H9 (cell line): ENCODE measurements at regions not wholly inside any gene's neighbourhood (a gene's known extent, or its start where the extent isn't known, plus 50 kb on each side); places are given as distances from the start of the nearest gene placed in this dataset.

Experiments
- DNase-seq: peaks from one replicate; pipeline ENCODE4 v3.0.0-alpha.2; 2017
- H2AFZ ChIP-seq: one replicate; pipeline ENCODE4 v1.6.1; 2013; ENCODE audit warnings: mild to moderate bottlenecking, low read length, control low read depth, moderate library complexity
- H2AK5ac ChIP-seq: 2 replicates; pipeline ENCODE4 v1.6.1; 2013; ENCODE audit warnings: low read length, control low read depth, mixed read lengths; ENCODE audit not compliant: insufficient read length
- H2BK120ac ChIP-seq: one replicate; pipeline ENCODE4 v1.6.1; 2013; ENCODE audit warnings: low read depth, mild to moderate bottlenecking, low read length, control low read depth, inconsistent platforms; ENCODE audit not compliant: poor library complexity, severe bottlenecking
- H2BK12ac ChIP-seq: 2 replicates; pipeline ENCODE4 v1.6.1; 2013; ENCODE audit warnings: low read length, control low read depth, mixed read lengths, low read depth; ENCODE audit not compliant: insufficient read length
- H2BK15ac ChIP-seq: 2 replicates; pipeline ENCODE4 v1.6.1; 2013; ENCODE audit warnings: low read depth, low read length, control low read depth
- H2BK20ac ChIP-seq: one replicate; pipeline ENCODE4 v1.6.1; 2013; ENCODE audit warnings: low read depth, mild to moderate bottlenecking, low read length, control low read depth, inconsistent platforms; ENCODE audit not compliant: poor library complexity, severe bottlenecking
- H2BK5ac ChIP-seq: 2 replicates; pipeline ENCODE4 v1.6.1; 2013; ENCODE audit warnings: low read length, control low read depth, mixed read lengths; ENCODE audit not compliant: insufficient read length
- H3K14ac ChIP-seq: 2 replicates; pipeline ENCODE4 v1.6.1; 2013; ENCODE audit warnings: low read length, control low read depth; ENCODE audit not compliant: insufficient read depth
- H3K18ac ChIP-seq: 2 replicates; pipeline ENCODE4 v1.6.1; 2013; ENCODE audit warnings: low read depth, mild to moderate bottlenecking, mixed read lengths, low read length, control low read depth; ENCODE audit not compliant: insufficient read length
- H3K23ac ChIP-seq: 2 replicates; pipeline ENCODE4 v1.6.1; 2013; ENCODE audit warnings: low read length, control low read depth, mixed read lengths, low read depth; ENCODE audit not compliant: insufficient read length
- H3K23me2 ChIP-seq: 2 replicates; pipeline ENCODE4 v1.6.1; 2013; ENCODE audit warnings: low read depth, mild to moderate bottlenecking, mixed read lengths, low read length, control low read depth; ENCODE audit not compliant: insufficient read length, poor library complexity, severe bottlenecking
- H3K27ac ChIP-seq: 2 replicates; pipeline ENCODE4 v1.5.1; 2013; ENCODE audit warnings: low read length, control low read depth, mixed read lengths, low read depth; ENCODE audit not compliant: insufficient read length
- H3K27me3 ChIP-seq: 2 replicates; pipeline ENCODE4 v1.6.1; 2013; ENCODE audit warnings: low read length, control low read depth, inconsistent platforms; ENCODE audit not compliant: insufficient read depth
- H3K4ac ChIP-seq: 2 replicates; pipeline ENCODE4 v1.6.1; 2013; ENCODE audit warnings: low read depth, mild to moderate bottlenecking, control low read depth, inconsistent platforms, low read length, moderate library complexity
- H3K4me1 ChIP-seq: 2 replicates; pipeline ENCODE4 v1.6.1; 2013; ENCODE audit warnings: low read length, control low read depth, inconsistent platforms; ENCODE audit not compliant: insufficient read depth
- H3K4me2 ChIP-seq: 2 replicates; pipeline ENCODE4 v1.6.1; 2013; ENCODE audit warnings: low read length, control low read depth, mixed read lengths; ENCODE audit not compliant: insufficient read length, insufficient read depth
- H3K56ac ChIP-seq: 2 replicates; pipeline ENCODE4 v1.6.1; 2013; ENCODE audit warnings: low read depth, mild to moderate bottlenecking, mixed read lengths, low read length, control low read depth; ENCODE audit not compliant: insufficient read length
- H3K79me1 ChIP-seq: 2 replicates; pipeline ENCODE4 v1.6.1; 2013; ENCODE audit warnings: low read depth, mild to moderate bottlenecking, moderate library complexity, low read length, control low read depth, inconsistent platforms; ENCODE audit not compliant: insufficient read depth, poor library complexity, severe bottlenecking
- H3K79me2 ChIP-seq: 2 replicates; pipeline ENCODE4 v1.6.1; 2013; ENCODE audit warnings: low read length, control low read depth, inconsistent platforms; ENCODE audit not compliant: insufficient read depth
- H3K9ac ChIP-seq: 2 replicates; pipeline ENCODE4 v1.6.1; 2013; ENCODE audit warnings: low read length, control low read depth, mixed read lengths; ENCODE audit not compliant: insufficient read length; ENCODE audit errors: extremely low read depth
- H3K9me3 ChIP-seq: one replicate; pipeline ENCODE4 v1.6.1; 2013; ENCODE audit warnings: low read depth, low read length, inconsistent platforms; ENCODE audit not compliant: control insufficient read depth
- H3T11ph ChIP-seq: one replicate; pipeline ENCODE4 v1.6.1; 2013; ENCODE audit warnings: mild to moderate bottlenecking, low read length, control low read depth, inconsistent platforms
- H4K20me1 ChIP-seq: one replicate; pipeline ENCODE4 v1.6.1; 2013; ENCODE audit not compliant: control insufficient read depth, insufficient read length, insufficient read depth
- H4K5ac ChIP-seq: 2 replicates; pipeline ENCODE4 v1.6.1; 2013; ENCODE audit warnings: low read depth, mild to moderate bottlenecking, mixed read lengths, low read length, control low read depth; ENCODE audit not compliant: insufficient read length
- H4K8ac ChIP-seq: replicated peaks from 2 replicates; pipeline ENCODE4 v1.6.1; 2013; ENCODE audit warnings: low read length, control low read depth, mixed read lengths, low read depth; ENCODE audit not compliant: insufficient read length
- H4K91ac ChIP-seq: 2 replicates; pipeline ENCODE4 v1.6.1; 2013; ENCODE audit warnings: low read depth, mild to moderate bottlenecking, moderate library complexity, mixed read lengths, low read length, control low read depth; ENCODE audit not compliant: insufficient read length
- H3K27ac Mint-ChIP-seq, 3 experiments: 2 replicates in 2 of 3; 3 replicates in 1 of 3; pipeline ENCODE4 v1.8.0; 2020 to 2021; ENCODE audit warnings: mixed read lengths in 3 of 3, mild to moderate bottlenecking in 1 of 3, moderate library complexity in 1 of 3
- H3K27me3 Mint-ChIP-seq: 2 replicates; pipeline ENCODE4 v1.8.0; 2021; ENCODE audit warnings: low read depth, mild to moderate bottlenecking, moderate library complexity, mixed read lengths
- H3K36me3 Mint-ChIP-seq, 3 experiments: 2 replicates in 2 of 3; 3 replicates in 1 of 3; pipeline ENCODE4 v1.8.0; 2020 to 2021; ENCODE audit warnings: low read depth in 3 of 3, mixed read lengths in 3 of 3; ENCODE audit not compliant: insufficient read depth in 1 of 3
- H3K4me1 Mint-ChIP-seq, 2 experiments: 2 replicates each; pipeline ENCODE4 v1.8.0; 2020; ENCODE audit warnings: mixed read lengths in 2 of 2
- H3K4me3 Mint-ChIP-seq, 2 experiments: 2 replicates in 1 of 2; 3 replicates in 1 of 2; pipeline ENCODE4 v1.8.0; 2020 to 2021; ENCODE audit warnings: mild to moderate bottlenecking in 2 of 2, mixed read lengths in 2 of 2, moderate library complexity in 1 of 2
- H3K9me3 Mint-ChIP-seq, 2 experiments: 2 replicates in 1 of 2; 3 replicates in 1 of 2; pipeline ENCODE4 v1.8.0; 2020; ENCODE audit warnings: mild to moderate bottlenecking in 2 of 2, mixed read lengths in 2 of 2, moderate library complexity in 1 of 2
- WGBS: extraction: QIAGEN DNeasy Blood & Tissue Kit; methylation state at CpG from one replicate; pipeline ENCODE4 v1.1.7; 2013; ENCODE audit warnings: missing lambda C conversion rate, low lambda C conversion rate, mixed read lengths; ENCODE audit not compliant: insufficient read length; ENCODE audit errors: extremely low coverage; 5-methylcytosine and 5-hydroxymethylcytosine counted together
- TF ChIP-seq, protein P1 (sequence below): fragments of 200-600 bp; sonication (generic); conservative IDR thresholded peaks from 3 replicates; pipeline ENCODE4 v1.8.0; 2021; ENCODE audit warnings: antibody characterized with exemption, mild to moderate bottlenecking

DNA sequence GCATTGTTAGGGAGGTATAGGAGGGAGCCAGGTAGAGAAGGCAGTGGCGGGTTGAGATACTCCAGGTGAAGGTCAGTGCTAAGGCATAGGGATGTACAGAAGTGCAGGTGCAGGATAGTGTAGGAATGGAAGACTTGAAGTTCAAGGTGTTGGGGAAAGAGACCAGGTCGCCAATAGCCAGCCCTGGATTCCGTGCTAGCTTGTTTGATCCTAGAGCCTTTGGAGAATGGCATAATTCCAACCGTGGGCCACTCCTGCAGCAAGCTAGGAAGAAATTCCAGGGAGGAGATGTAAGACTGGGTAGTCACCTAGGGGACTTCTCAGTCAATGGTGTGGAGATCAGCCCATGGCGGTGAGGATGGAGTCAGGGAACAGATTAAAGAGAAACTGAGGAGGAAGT is 272.7 kb downstream of the RPS24 start:
- no peak overlapping the region for H2BK15ac ChIP-seq
- H3K27me3 ChIP-seq, result no peaks in the 10 kb centered on the region
- H2BK20ac ChIP-seq, result no peak overlapping the region
- H2AK5ac ChIP-seq, result no peak overlapping the region
- H4K91ac ChIP-seq, result no peak overlapping the region
- no peak overlapping the region for H3K18ac ChIP-seq
- no peaks in the 10 kb centered on the region for H3K9me3 Mint-ChIP-seq
- no peak overlapping the region for H2BK120ac ChIP-seq
- H3K4me2 ChIP-seq, result no peak overlapping the region
- no CpG with 5 or more reads among the region's 5 CpGs for WGBS
- H3K23me2 ChIP-seq, result no peaks in the 10 kb centered on the region
- no peak overlapping the region for H4K8ac ChIP-seq
- H3K14ac ChIP-seq, result no peak overlapping the region
- H3K79me2 ChIP-seq, result no peaks in the 10 kb centered on the region
- no peak for DNase-seq
- H3K4me1 ChIP-seq, result peaks cover 2% of the 10 kb centered on the region; the same call in 1 of the 2 replicates
- no peak overlapping the region for H4K5ac ChIP-seq
- H3T11ph ChIP-seq, result no peak overlapping the region
- TF ChIP-seq, protein P1, sequence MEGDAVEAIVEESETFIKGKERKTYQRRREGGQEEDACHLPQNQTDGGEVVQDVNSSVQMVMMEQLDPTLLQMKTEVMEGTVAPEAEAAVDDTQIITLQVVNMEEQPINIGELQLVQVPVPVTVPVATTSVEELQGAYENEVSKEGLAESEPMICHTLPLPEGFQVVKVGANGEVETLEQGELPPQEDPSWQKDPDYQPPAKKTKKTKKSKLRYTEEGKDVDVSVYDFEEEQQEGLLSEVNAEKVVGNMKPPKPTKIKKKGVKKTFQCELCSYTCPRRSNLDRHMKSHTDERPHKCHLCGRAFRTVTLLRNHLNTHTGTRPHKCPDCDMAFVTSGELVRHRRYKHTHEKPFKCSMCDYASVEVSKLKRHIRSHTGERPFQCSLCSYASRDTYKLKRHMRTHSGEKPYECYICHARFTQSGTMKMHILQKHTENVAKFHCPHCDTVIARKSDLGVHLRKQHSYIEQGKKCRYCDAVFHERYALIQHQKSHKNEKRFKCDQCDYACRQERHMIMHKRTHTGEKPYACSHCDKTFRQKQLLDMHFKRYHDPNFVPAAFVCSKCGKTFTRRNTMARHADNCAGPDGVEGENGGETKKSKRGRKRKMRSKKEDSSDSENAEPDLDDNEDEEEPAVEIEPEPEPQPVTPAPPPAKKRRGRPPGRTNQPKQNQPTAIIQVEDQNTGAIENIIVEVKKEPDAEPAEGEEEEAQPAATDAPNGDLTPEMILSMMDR, result no peak
- peak overlapping the region in 1 of 3 experiments; percentile 25; a peak in 1 of 7 replicates for H3K27ac Mint-ChIP-seq
- H2AFZ ChIP-seq, result no peak overlapping the region
- no peak overlapping the region for H3K27ac ChIP-seq
- no peaks in the 10 kb centered on the region for H3K36me3 Mint-ChIP-seq
- H3K27me3 Mint-ChIP-seq, result peaks cover 18% of the 10 kb centered on the region
- no peaks in the 10 kb centered on the region for H3K79me1 ChIP-seq
- no peak overlapping the region for H2BK5ac ChIP-seq
- H3K4ac ChIP-seq, result no peak overlapping the region
- no peaks in the 10 kb centered on the region for H4K20me1 ChIP-seq
- no peak overlapping the region for H3K56ac ChIP-seq
- no peak overlapping the region for H3K9ac ChIP-seq
- H3K4me3 Mint-ChIP-seq, result no peak overlapping the region
- no peak overlapping the region for H2BK12ac ChIP-seq
- no peaks in the 10 kb centered on the region for H3K9me3 ChIP-seq
- peaks cover 29 to 31% of the 10 kb centered on the region in 2 experiments for H3K4me1 Mint-ChIP-seq
- no peak overlapping the region for H3K23ac ChIP-seq
